ENCODE measurements at regions not wholly inside any gene's neighbourhood (a gene's known extent, or its start where the extent isn't known, plus 50 kb on each side); places are given as distances from the start of the nearest gene placed in this dataset.

GRCh38 chr11:20275987-20276965 lies 87.2 kb upstream of the HTATIP2 start:
- TF ChIP-seq GATA2 (IDR thresholded peaks at IDR 0.05; ENCODE audit: low read depth, low read length) (no peak), GATA3 (IDR thresholded peaks at IDR 0.05; ENCODE audit: low read depth, low read length) (no peak)
